ENCODE measurements at regions not wholly inside any gene's neighbourhood (a gene's known extent, or its start where the extent isn't known, plus 50 kb on each side); places are given as distances from the start of the nearest gene placed in this dataset.
"Not testable (repeated sequence)": the region's sequence is repeated elsewhere in the genome, so short reads cannot be mapped to it uniquely, and the experiment has no call there.

GRCh38 chr12:131640525-131640924, 70.4 kb upstream of the SFSWAP start:
- Mint-ChIP-seq H3K27me3 (ENCODE audit: low read depth, poor library complexity) (peaks cover 44% of the 10 kb centered on the region), H3K4me3 (no peak overlapping the region), H3K27ac (no peak overlapping the region), H3K9me3 (no peaks in the 10 kb centered on the region), H3K4me1 (no peaks in the 10 kb centered on the region), H3K36me3 (ENCODE audit: low read depth) (no peaks in the 10 kb centered on the region)
- DNase-seq, result no peak
- TF ChIP-seq CTCF (IDR thresholded peaks at IDR 0.05), result no peak

DNA sequence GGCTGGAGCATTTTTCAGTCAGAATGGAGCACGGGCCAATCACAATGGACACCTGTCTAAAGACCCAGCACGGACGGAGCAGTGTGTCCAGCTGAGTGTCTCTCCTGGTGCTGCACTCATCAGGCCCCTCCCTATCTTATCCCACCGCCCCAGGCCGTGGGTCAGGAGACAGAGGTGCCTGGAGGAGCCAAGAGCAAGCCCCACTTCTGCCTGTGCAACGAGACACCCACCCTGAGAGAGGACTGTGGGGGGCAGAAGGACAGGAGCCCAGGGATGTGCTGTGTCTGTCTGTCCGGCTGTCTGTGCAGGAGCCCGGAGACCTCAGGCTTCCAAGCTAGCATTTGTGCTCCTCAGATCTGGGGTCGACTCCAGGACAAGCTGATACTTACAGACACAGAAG, 69.6 kb upstream of the SFSWAP start:
- no peaks in the 10 kb centered on the region for H3K36me3 Mint-ChIP-seq (ENCODE audit: low read depth)
- H3K4me3 Mint-ChIP-seq, result no peak overlapping the region
- DNase-seq, result no peak
- H3K27me3 Mint-ChIP-seq (ENCODE audit: low read depth, poor library complexity), result peaks cover 44% of the 10 kb centered on the region
- no peaks in the 10 kb centered on the region for H3K9me3 Mint-ChIP-seq
- no peak overlapping the region for H3K27ac Mint-ChIP-seq
- no peak for TF ChIP-seq CTCF (IDR thresholded peaks at IDR 0.05)
- H3K4me1 Mint-ChIP-seq, result no peaks in the 10 kb centered on the region

DNA sequence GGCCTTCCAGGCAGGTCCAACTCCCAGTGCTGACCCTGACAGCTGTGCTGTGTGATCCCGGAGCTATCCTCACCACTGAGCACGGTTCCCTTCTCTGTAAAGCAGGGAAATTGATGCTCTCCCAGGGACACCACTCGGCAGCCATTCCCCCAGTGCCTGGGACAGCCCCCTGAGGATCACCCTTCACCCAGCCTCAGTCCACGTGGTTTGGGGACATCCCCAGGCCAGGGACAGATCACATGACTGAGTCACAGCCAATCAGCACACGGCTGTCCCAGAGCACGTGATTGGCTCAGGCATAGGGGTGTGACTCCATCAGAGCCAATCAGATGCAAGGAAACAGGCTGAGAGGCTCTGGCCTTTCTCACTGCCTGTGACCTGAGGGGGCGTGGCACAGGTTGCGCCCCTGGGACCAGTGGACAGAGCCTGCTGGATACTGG, 68.8 kb upstream of the SFSWAP start:
- no peak overlapping the region for H3K27ac Mint-ChIP-seq
- H3K4me1 Mint-ChIP-seq, result no peaks in the 10 kb centered on the region
- no peaks in the 10 kb centered on the region for H3K9me3 Mint-ChIP-seq
- no peak overlapping the region for H3K4me3 Mint-ChIP-seq
- DNase-seq, result no peak
- H3K36me3 Mint-ChIP-seq (ENCODE audit: low read depth), result no peaks in the 10 kb centered on the region
- no peak for TF ChIP-seq CTCF (IDR thresholded peaks at IDR 0.05)
- H3K27me3 Mint-ChIP-seq (ENCODE audit: low read depth, poor library complexity), result peaks cover 39% of the 10 kb centered on the region

- Mint-ChIP-seq H3K9me3 (no peaks in the 10 kb centered on the region), H3K4me1 (no peaks in the 10 kb centered on the region)
These were observed 68.1 kb upstream of the SFSWAP start for GRCh38 chr12:131642771-131643170.

GRCh38 chr12:131643631-131644452, 67.0 kb upstream of the SFSWAP start:
- Mint-ChIP-seq H3K27ac (no peak overlapping the region), H3K4me3 (no peak overlapping the region), H3K4me1 (no peaks in the 10 kb centered on the region), H3K9me3 (no peaks in the 10 kb centered on the region), H3K36me3 (ENCODE audit: low read depth) (no peaks in the 10 kb centered on the region), H3K27me3 (ENCODE audit: low read depth, poor library complexity) (peaks cover 40% of the 10 kb centered on the region)
- TF ChIP-seq CTCF (IDR thresholded peaks at IDR 0.05), result no peak
- no peak for DNase-seq

More at GRCh38 chr12:131642771-131643170, 68.1 kb upstream of the SFSWAP start:
- no peaks in the 10 kb centered on the region for H3K36me3 Mint-ChIP-seq (ENCODE audit: low read depth)
- DNase-seq, result no peak
- no peak overlapping the region for H3K4me3 Mint-ChIP-seq
- H3K27ac Mint-ChIP-seq, result no peak overlapping the region
- TF ChIP-seq CTCF (IDR thresholded peaks at IDR 0.05), result no peak
- H3K27me3 Mint-ChIP-seq (ENCODE audit: low read depth, poor library complexity), result peaks cover 44% of the 10 kb centered on the region

DNA sequence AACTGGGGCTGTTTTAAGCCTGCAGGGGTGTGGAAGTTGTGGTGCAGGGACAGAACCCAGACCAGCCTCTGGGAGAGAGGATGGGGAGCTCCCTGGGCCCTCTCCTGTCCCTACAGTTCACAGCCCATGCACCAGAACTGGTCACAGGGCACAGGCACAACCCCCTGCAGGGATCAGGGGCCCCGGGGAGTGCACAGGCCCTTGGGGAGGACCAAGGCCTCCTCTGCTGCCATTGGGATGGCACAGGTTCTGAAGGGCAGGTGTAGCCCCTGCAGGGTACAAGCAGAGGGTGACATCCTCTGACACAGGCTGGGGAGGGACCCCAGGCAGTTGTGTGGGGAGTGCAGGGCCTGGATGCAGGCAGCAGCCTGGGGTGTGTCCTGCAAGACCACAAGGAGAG, 66.4 kb upstream of the SFSWAP start:
- H3K4me1 Mint-ChIP-seq, result no peaks in the 10 kb centered on the region
- H3K27ac Mint-ChIP-seq, result no peak overlapping the region
- peaks cover 39% of the 10 kb centered on the region for H3K27me3 Mint-ChIP-seq (ENCODE audit: low read depth, poor library complexity)
- no peak overlapping the region for H3K4me3 Mint-ChIP-seq
- no peak for TF ChIP-seq CTCF (IDR thresholded peaks at IDR 0.05)
- H3K9me3 Mint-ChIP-seq, result no peaks in the 10 kb centered on the region
- no peaks in the 10 kb centered on the region for H3K36me3 Mint-ChIP-seq (ENCODE audit: low read depth)
- DNase-seq, result no peak

- H3K27me3 Mint-ChIP-seq (ENCODE audit: low read depth, poor library complexity), result peaks cover 38% of the 10 kb centered on the region
- not testable (repeated sequence) for H3K4me1 Mint-ChIP-seq; DNase-seq; H3K36me3 Mint-ChIP-seq (ENCODE audit: low read depth); H3K9me3 Mint-ChIP-seq; H3K4me3 Mint-ChIP-seq; H3K27ac Mint-ChIP-seq
These were observed 66.0 kb upstream of the SFSWAP start for GRCh38 chr12:131644917-131645316.

- peaks cover 38% of the 10 kb centered on the region for H3K27me3 Mint-ChIP-seq (ENCODE audit: low read depth, poor library complexity)
These were observed 65.3 kb upstream of the SFSWAP start for GRCh38 chr12:131645557-131645956.

More at GRCh38 chr12:131645557-131645956, 65.3 kb upstream of the SFSWAP start:
- not testable (repeated sequence) for H3K4me3 Mint-ChIP-seq; H3K36me3 Mint-ChIP-seq (ENCODE audit: low read depth); DNase-seq; H3K4me1 Mint-ChIP-seq; H3K9me3 Mint-ChIP-seq; H3K27ac Mint-ChIP-seq
